ENCODE measurements at regions not wholly inside any gene's neighbourhood (a gene's known extent, or its start where the extent isn't known, plus 50 kb on each side); places are given as distances from the start of the nearest gene placed in this dataset.
"Not testable (repeated sequence)": the region's sequence is repeated elsewhere in the genome, so short reads cannot be mapped to it uniquely, and the experiment has no call there.

DNA sequence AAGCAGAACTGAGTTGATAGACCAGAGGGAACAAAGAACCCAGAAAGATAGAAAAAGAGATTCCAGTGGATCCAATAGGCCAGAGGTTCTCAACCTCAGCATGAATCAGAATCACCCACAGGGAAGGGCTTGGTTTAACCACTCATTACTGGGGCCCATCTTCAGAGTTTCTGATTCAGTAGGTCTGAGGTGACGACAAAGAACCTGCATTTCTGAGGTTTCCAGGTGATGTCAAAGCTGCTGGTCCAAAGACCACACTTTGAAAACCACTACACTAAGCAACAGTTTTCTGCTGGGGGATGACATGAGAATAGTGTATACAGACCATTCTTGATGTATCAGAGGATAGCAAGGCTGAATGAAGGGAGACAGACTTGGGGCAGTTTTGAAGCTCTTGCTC is 81.5 kb upstream of the FOXN2 start:
- TF ChIP-seq CTCF (IDR thresholded peaks at IDR 0.05): no peak
- Mint-ChIP-seq H3K27me3 (no peaks in the 10 kb centered on the region), H3K4me3 (no peak overlapping the region), H3K27ac (no peak overlapping the region), H3K9me3 (no peaks in the 10 kb centered on the region), H3K36me3 (ENCODE audit: low read depth) (no peaks in the 10 kb centered on the region), H3K4me1 (peaks cover 16% of the 10 kb centered on the region)
- DNase-seq (no peak), ATAC-seq (ENCODE audit: low read depth) (no peak)
- intact Hi-C loops (cut with micrococcal nuclease): no loop called here
- CTCF ChIA-PET: no interaction called here
- POLR2A ChIA-PET: no interaction called here

DNA sequence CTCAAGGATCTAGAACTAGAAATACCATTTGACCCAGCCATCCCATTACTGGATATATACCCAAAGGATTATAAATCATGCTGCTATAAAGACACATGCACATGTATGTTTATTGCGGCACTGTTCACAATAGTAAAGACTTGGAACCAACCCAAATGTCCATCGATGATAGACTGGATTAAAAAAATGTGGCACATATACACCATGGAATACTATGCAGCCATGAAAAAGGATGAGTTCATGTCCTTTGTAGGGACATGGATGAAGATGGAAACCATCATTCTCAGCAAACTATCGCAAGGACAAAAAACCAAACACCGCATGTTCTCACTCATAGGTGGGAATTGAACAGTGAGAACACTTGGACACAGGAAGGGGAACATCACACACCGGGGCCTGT is 80.7 kb upstream of the FOXN2 start:
- intact Hi-C loops (cut with micrococcal nuclease); POLR2A ChIA-PET; H3K4me3 Mint-ChIP-seq; H3K36me3 Mint-ChIP-seq (ENCODE audit: low read depth); H3K27ac Mint-ChIP-seq; DNase-seq; H3K4me1 Mint-ChIP-seq; H3K9me3 Mint-ChIP-seq; H3K27me3 Mint-ChIP-seq; CTCF ChIA-PET; ATAC-seq (ENCODE audit: low read depth): not testable (repeated sequence)

GRCh38 chr2:48235076-48235475 is 79.4 kb upstream of the FOXN2 start:
- Mint-ChIP-seq H3K4me3 (no peak overlapping the region), H3K36me3 (ENCODE audit: low read depth) (no peaks in the 10 kb centered on the region), H3K27me3 (no peaks in the 10 kb centered on the region), H3K9me3 (no peaks in the 10 kb centered on the region), H3K27ac (no peak overlapping the region), H3K4me1 (peaks cover 3% of the 10 kb centered on the region)
- DNase-seq (no peak), ATAC-seq (ENCODE audit: low read depth) (no peak)
- intact Hi-C loops (cut with micrococcal nuclease): no loop called here
- TF ChIP-seq CTCF (IDR thresholded peaks at IDR 0.05): no peak
- ChIA-PET CTCF (no interaction called here), POLR2A (no interaction called here)

DNA sequence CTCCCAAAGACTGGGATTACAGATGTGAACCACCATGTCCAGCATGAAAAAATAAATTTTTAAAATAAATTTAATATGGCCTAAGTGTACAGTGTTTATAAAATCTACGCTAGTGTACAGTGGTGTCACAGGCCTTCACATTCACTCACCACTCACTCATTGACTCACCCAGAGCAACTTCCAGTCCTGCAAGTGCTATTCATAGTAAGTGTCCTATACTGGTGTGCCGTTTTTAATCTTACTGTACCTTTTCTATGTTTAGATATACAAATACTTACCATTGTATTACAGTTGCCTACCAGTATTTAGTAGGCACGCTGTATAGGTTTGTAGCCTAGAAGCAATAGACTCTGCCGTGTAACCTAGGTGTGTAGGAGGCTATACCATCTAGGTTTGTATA is 76.1 kb upstream of the FOXN2 start:
- Mint-ChIP-seq H3K27ac (no peak overlapping the region), H3K36me3 (ENCODE audit: low read depth) (no peaks in the 10 kb centered on the region), H3K4me3 (no peak overlapping the region), H3K27me3 (no peaks in the 10 kb centered on the region), H3K4me1 (peaks cover 3% of the 10 kb centered on the region), H3K9me3 (no peaks in the 10 kb centered on the region)
- no peak for TF ChIP-seq CTCF (IDR thresholded peaks at IDR 0.05)
- ChIA-PET POLR2A (no interaction called here), CTCF (no interaction called here)
- no peak for ATAC-seq (ENCODE audit: low read depth)
- DNase-seq: no peak
- intact Hi-C loops (cut with micrococcal nuclease): no loop called here

GRCh38 chr2:48240912-48241311 is 73.6 kb upstream of the FOXN2 start:
- Mint-ChIP-seq H3K9me3 (no peaks in the 10 kb centered on the region), H3K36me3 (ENCODE audit: low read depth) (no peaks in the 10 kb centered on the region), H3K4me3 (no peak overlapping the region), H3K27ac (no peak overlapping the region), H3K4me1 (peaks cover 3% of the 10 kb centered on the region), H3K27me3 (no peaks in the 10 kb centered on the region)
- no peak for TF ChIP-seq CTCF (IDR thresholded peaks at IDR 0.05)
- no peak for DNase-seq
- no peak for ATAC-seq (ENCODE audit: low read depth)
- ChIA-PET CTCF (no interaction called here), POLR2A (no interaction called here)
- intact Hi-C loops (cut with micrococcal nuclease): no loop called here

DNA sequence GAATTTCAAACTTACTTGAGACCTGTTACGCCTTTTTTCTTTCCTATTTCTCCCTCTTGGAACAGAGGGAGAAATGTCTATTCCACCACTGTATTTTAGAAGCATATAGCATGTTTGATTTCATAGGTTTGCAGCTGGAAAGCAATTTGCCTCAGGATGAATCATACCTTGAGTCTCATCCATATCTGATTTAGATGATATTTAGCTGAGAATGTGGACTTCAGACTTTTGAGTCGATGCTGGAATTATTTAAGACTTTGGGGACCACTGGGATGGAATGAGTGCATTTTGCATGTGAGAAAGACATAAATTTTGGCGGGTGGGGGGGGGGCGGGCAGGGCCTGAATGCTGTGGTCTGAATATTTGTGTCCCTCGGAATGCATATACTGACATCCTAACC is 67.3 kb upstream of the FOXN2 start:
- Mint-ChIP-seq H3K4me3 (no peak overlapping the region), H3K4me1 (peaks cover 3% of the 10 kb centered on the region), H3K27me3 (no peaks in the 10 kb centered on the region), H3K27ac (no peak overlapping the region), H3K36me3 (ENCODE audit: low read depth) (no peaks in the 10 kb centered on the region), H3K9me3 (no peaks in the 10 kb centered on the region)
- intact Hi-C loops (cut with micrococcal nuclease): no loop called here
- ATAC-seq (ENCODE audit: low read depth): no peak
- CTCF ChIA-PET: interaction anchor here (1.0 kb wide), 1 partner anchor 9 kb away, joined by 3 read pairs; no protein-coding TSS in a partner anchor
- POLR2A ChIA-PET: no interaction called here
- no peak for DNase-seq
- no peak for TF ChIP-seq CTCF (IDR thresholded peaks at IDR 0.05)
